K562 (cell line): ENCODE measurements at regions not wholly inside any gene's neighbourhood (a gene's known extent, or its start where the extent isn't known, plus 50 kb on each side); places are given as distances from the start of the nearest gene placed in this dataset.

Experiments used
- ATAC-seq: fragments of 200-7000 bp; cut with Tn5 transposase; 3 replicates; pipeline ENCODE4 v1.9.1; 2020; ENCODE audit warnings: moderate library complexity
- BruUV-seq: library from RNA; stranded (reverse); fragments of 400-500 nt; replicated peaks from 2 replicates; lab custom pipeline; 2021; lab: Mats Ljungman, UMichigan
- CTCF ChIA-PET: fragments of 300-600 bp; formaldehyde crosslinking; extraction: SDS; loops from one replicate; lab custom pipeline; 2021; ENCODE audit warnings: low intra/inter-chr PET ratio; lab: Yijun Ruan, JAX
- POLR2A ChIA-PET: fragments of 300-600, 350-650 bp; sonication (Branson Sonifier 250); formaldehyde crosslinking; extraction: SDS; loops from one replicate; lab custom pipeline; 2021; ENCODE audit warnings: antibody characterized with exemption, inconsistent platforms; lab: Yijun Ruan, JAX
- DNase-seq, 4 experiments: peaks; one replicate each; pipeline versions ENCODE4 v3.0.0 to v3.0.0-alpha.2; 2011 to 2018; ENCODE audit warnings: low spot score in 3 of 4, mixed read lengths in 3 of 4; ENCODE audit errors: extremely low read depth in 1 of 4
- FAIRE-seq: peaks from 2 replicates; lab custom pipeline; 2011; peaks lifted over from hg19 to GRCh38; lab: Jason Lieb, UNC
- H2AFZ ChIP-seq: 2 replicates; pipeline ENCODE4 v1.6.0; 2011; ENCODE audit warnings: low read depth, low read length, control low read depth, inconsistent platforms
- H3K27ac ChIP-seq: fragments of 200-600 bp; 3 replicates; pipeline ENCODE4 v1.8.0; 2011; ENCODE audit warnings: low read depth, mild to moderate bottlenecking, control low read depth, inconsistent platforms, low read length, moderate library complexity, mixed read lengths; ENCODE audit errors: extremely low read depth
- H3K27me3 ChIP-seq, 2 experiments: fragments of 300-600 bp in 1 of 2; 2 replicates in 1 of 2; 3 replicates in 1 of 2; pipeline versions ENCODE4 v1.6.0 to v1.8.0; 2011; ENCODE audit warnings: inconsistent platforms in 2 of 2, low read length in 2 of 2, mild to moderate bottlenecking in 1 of 2, mixed read lengths in 1 of 2, moderate library complexity in 1 of 2; ENCODE audit not compliant: control insufficient read depth in 2 of 2, insufficient read depth in 2 of 2
- H3K36me3 ChIP-seq: fragments of 300-600 bp; 3 replicates; pipeline ENCODE4 v1.8.0; 2011; ENCODE audit warnings: mild to moderate bottlenecking, low read length, inconsistent platforms; ENCODE audit not compliant: control insufficient read depth, insufficient read depth
- H3K4me1 ChIP-seq, 2 experiments: fragments of 200-600 bp in 1 of 2; replicated peaks in 1 of 2; 2 replicates in 1 of 2; 3 replicates in 1 of 2; pipeline versions ENCODE4 v1.5.1 to v1.8.0; 2011; ENCODE audit warnings: inconsistent platforms in 2 of 2, low read length in 2 of 2, mild to moderate bottlenecking in 1 of 2, mixed read lengths in 1 of 2, moderate library complexity in 1 of 2; ENCODE audit not compliant: control insufficient read depth in 2 of 2, insufficient read depth in 2 of 2
- H3K4me2 ChIP-seq: 2 replicates; pipeline ENCODE4 v1.6.1; 2011; ENCODE audit warnings: low read length, control low read depth, inconsistent platforms, mixed read lengths; ENCODE audit not compliant: insufficient read depth
- H3K4me3 ChIP-seq: fragments of 200-600 bp; sonication (generic), shearing (Covaris generic); 2 replicates; pipeline ENCODE4 v1.5.1; 2016; ENCODE audit warnings: control low read depth, inconsistent platforms
- H3K79me2 ChIP-seq: fragments of 200-600 bp; 3 replicates; pipeline ENCODE4 v1.8.0; 2011; ENCODE audit warnings: low read length, inconsistent platforms; ENCODE audit not compliant: control insufficient read depth, insufficient read depth
- H3K9ac ChIP-seq, 2 experiments: 2 replicates each; pipeline versions ENCODE4 v1.6.0 to v1.6.1; 2011; ENCODE audit warnings: low read depth in 2 of 2, low read length in 2 of 2, control low read depth in 1 of 2, inconsistent platforms in 1 of 2, mild to moderate bottlenecking in 1 of 2, mixed read lengths in 1 of 2; ENCODE audit not compliant: insufficient read depth in 1 of 2
- H3K9me1 ChIP-seq: one replicate; pipeline ENCODE4 v1.6.0; 2011; ENCODE audit warnings: inconsistent platforms, mild to moderate bottlenecking, low read length, moderate library complexity; ENCODE audit not compliant: control insufficient read depth, insufficient read depth
- H3K9me3 ChIP-seq: replicated peaks from 2 replicates; pipeline ENCODE4 v1.5.1; 2011; ENCODE audit warnings: low read depth, low read length, inconsistent platforms; ENCODE audit not compliant: control insufficient read depth, insufficient read depth
- H4K20me1 ChIP-seq: replicated peaks from 2 replicates; pipeline ENCODE4 v1.6.1; 2011; ENCODE audit warnings: low read length, inconsistent platforms, mixed read lengths; ENCODE audit not compliant: control insufficient read depth, insufficient read depth
- ATF4 ChIP-seq: fragments of 450-650 bp; formaldehyde crosslinking; IDR thresholded peaks from 2 replicates; pipeline ENCODE4 v1.4.0; 2022; ENCODE audit warnings: mild to moderate bottlenecking, moderate library complexity
- ZNF436 ChIP-seq: fragments of 250-450, 450-650 bp; sonication (Bioruptor Pico); formaldehyde crosslinking; IDR thresholded peaks from 2 replicates; pipeline ENCODE4 v1.7.0; 2020; ENCODE audit warnings: mild to moderate bottlenecking
- WGBS: fragments of 100-300 bp; shearing (Covaris generic); methylation state at CpG from one replicate; pipeline ENCODE4 v1.1.6; 2016; ENCODE audit warnings: low coverage, mixed read lengths; ENCODE audit not compliant: insufficient coverage; ENCODE audit errors: missing lambda C conversion rate; 5-methylcytosine and 5-hydroxymethylcytosine counted together
- in situ Hi-C: fragments of 300-500 bp; cut with MboI; formaldehyde crosslinking; loops from 4 replicates; pipeline ENCODE4 v1.15.0; 2018; ENCODE audit warnings: inconsistent platforms, mixed read lengths
- intact Hi-C: fragments of 100-400 bp; cut with micrococcal nuclease; formaldehyde crosslinking; loops from 2 replicates; pipeline ENCODE4 v1.14.2; 2022

GRCh38 chr13:53683608-53684007 lies 655.0 kb downstream of the OLFM4 start (continued):
- TF ChIP-seq ZNF436 (CRISPR knock-in tag) = no peak

GRCh38 chr13:53691417-53691816 lies 662.8 kb downstream of the OLFM4 start:
- H3K4me1 ChIP-seq = no peaks in the 10 kb centered on the region
- no peak overlapping the region for H2AFZ ChIP-seq
- CTCF ChIA-PET = no interaction called here
- no peaks in the 10 kb centered on the region for H3K79me2 ChIP-seq
- FAIRE-seq (no peak), DNase-seq (no peak), ATAC-seq (no peak)
- H4K20me1 ChIP-seq = no peaks in the 10 kb centered on the region
- BruUV-seq = no TSS peak
- POLR2A ChIA-PET = no interaction called here
- no peaks in the 10 kb centered on the region for H3K27me3 ChIP-seq
- no peak overlapping the region for H3K4me2 ChIP-seq
- no peak overlapping the region for H3K9ac ChIP-seq
- no peak for TF ChIP-seq ATF4 (CRISPR knock-in tag)
- TF ChIP-seq, all 486 proteins: peak for 0
- H3K27ac ChIP-seq = no peak overlapping the region
- WGBS = 0% methylated on average over 2 of the region's 2 CpGs
- intact Hi-C loops (no loop called here), in situ Hi-C loops (no loop called here)
- H3K9me1 ChIP-seq = no peaks in the 10 kb centered on the region
- H3K9me3 ChIP-seq = no peaks in the 10 kb centered on the region; the same call in 1 of the 2 replicates
- H3K4me3 ChIP-seq = no peak overlapping the region
- no peaks in the 10 kb centered on the region for H3K36me3 ChIP-seq
